Osteocyte (in vitro differentiated cells): ENCODE measurements at regions not wholly inside any gene's neighbourhood (a gene's known extent, or its start where the extent isn't known, plus 50 kb on each side); places are given as distances from the start of the nearest gene placed in this dataset.

Experiments used
- DNase-seq: peaks from one replicate; pipeline ENCODE4 v3.0.0; 2021; ENCODE audit warnings: mixed read lengths; ENCODE audit not compliant: unreplicated experiment; ENCODE audit errors: extremely low spot score
- H3K27ac Mint-ChIP-seq: one replicate; pipeline ENCODE4 v1.8.0; 2021; ENCODE audit warnings: mild to moderate bottlenecking, mixed read lengths; ENCODE audit not compliant: unreplicated experiment
- H3K27me3 Mint-ChIP-seq: one replicate; pipeline ENCODE4 v1.8.0; 2021; ENCODE audit warnings: mixed read lengths; ENCODE audit not compliant: unreplicated experiment
- H3K36me3 Mint-ChIP-seq: one replicate; pipeline ENCODE4 v1.8.0; 2021; ENCODE audit warnings: mixed read lengths; ENCODE audit not compliant: unreplicated experiment
- H3K4me1 Mint-ChIP-seq: one replicate; pipeline ENCODE4 v1.8.0; 2021; ENCODE audit warnings: mixed read lengths; ENCODE audit not compliant: unreplicated experiment
- H3K4me3 Mint-ChIP-seq: one replicate; pipeline ENCODE4 v1.8.0; 2021; ENCODE audit warnings: mild to moderate bottlenecking, moderate library complexity, mixed read lengths; ENCODE audit not compliant: unreplicated experiment
- H3K9me3 Mint-ChIP-seq: one replicate; pipeline ENCODE4 v1.8.0; 2021; ENCODE audit warnings: mixed read lengths; ENCODE audit not compliant: unreplicated experiment
- TF ChIP-seq, protein P1 (sequence below): fragments of 200-600 bp; sonication (generic); IDR thresholded peaks from 2 replicates; pipeline ENCODE4 v1.5.0; 2021; ENCODE audit warnings: antibody characterized with exemption, mild to moderate bottlenecking, moderate library complexity

DNA sequence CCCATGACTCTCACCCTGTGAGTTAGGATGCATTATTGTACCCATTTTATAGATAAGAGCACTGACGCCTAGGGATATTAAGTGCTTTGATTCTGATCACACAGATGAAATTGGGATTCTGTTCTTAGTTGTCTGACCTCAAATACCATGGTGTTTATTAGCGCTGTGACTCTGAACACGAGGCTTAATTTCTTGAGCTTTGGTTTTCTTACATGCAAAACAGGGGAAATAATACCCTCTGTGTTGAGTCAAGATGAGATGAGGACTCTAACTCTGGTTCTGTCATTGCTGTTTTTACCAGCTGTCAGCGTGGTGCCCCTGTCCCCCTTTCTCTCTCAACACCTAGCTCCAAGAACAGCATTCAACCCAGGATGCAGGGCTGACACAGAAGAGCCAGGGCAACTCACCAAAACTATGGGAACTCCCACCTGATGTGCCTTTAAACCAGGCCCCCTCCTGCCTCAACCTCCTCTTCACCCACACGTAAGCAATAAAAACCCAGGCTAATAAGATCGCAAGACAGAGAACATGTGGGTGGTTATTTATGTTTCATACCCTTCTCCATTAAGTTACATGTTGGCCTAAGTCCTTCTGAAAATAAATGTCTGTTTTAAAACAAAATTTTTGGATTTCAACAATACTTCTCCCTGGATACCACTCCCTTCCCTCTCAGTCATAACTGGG is 100.1 kb upstream of the SPATA12 start:
- no peak overlapping the region for H3K4me3 Mint-ChIP-seq
- no peak overlapping the region for H3K27ac Mint-ChIP-seq
- no peaks in the 10 kb centered on the region for H3K4me1 Mint-ChIP-seq
- TF ChIP-seq, protein P1, sequence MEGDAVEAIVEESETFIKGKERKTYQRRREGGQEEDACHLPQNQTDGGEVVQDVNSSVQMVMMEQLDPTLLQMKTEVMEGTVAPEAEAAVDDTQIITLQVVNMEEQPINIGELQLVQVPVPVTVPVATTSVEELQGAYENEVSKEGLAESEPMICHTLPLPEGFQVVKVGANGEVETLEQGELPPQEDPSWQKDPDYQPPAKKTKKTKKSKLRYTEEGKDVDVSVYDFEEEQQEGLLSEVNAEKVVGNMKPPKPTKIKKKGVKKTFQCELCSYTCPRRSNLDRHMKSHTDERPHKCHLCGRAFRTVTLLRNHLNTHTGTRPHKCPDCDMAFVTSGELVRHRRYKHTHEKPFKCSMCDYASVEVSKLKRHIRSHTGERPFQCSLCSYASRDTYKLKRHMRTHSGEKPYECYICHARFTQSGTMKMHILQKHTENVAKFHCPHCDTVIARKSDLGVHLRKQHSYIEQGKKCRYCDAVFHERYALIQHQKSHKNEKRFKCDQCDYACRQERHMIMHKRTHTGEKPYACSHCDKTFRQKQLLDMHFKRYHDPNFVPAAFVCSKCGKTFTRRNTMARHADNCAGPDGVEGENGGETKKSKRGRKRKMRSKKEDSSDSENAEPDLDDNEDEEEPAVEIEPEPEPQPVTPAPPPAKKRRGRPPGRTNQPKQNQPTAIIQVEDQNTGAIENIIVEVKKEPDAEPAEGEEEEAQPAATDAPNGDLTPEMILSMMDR, result no peak
- DNase-seq, result no peak
- peaks cover 2% of the 10 kb centered on the region for H3K27me3 Mint-ChIP-seq
- H3K9me3 Mint-ChIP-seq, result peaks cover 3% of the 10 kb centered on the region
- H3K36me3 Mint-ChIP-seq, result no peaks in the 10 kb centered on the region

- TF ChIP-seq, protein P1, result no peak
- Mint-ChIP-seq H3K9me3 (no peaks in the 10 kb centered on the region), H3K4me1 (no peaks in the 10 kb centered on the region), H3K27ac (no peak overlapping the region), H3K36me3 (no peaks in the 10 kb centered on the region), H3K4me3 (no peak overlapping the region), H3K27me3 (peaks cover 2% of the 10 kb centered on the region)
- no peak for DNase-seq
Measured at GRCh38 chr3:56958879-56959278, 101.6 kb upstream of the SPATA12 start.

DNA sequence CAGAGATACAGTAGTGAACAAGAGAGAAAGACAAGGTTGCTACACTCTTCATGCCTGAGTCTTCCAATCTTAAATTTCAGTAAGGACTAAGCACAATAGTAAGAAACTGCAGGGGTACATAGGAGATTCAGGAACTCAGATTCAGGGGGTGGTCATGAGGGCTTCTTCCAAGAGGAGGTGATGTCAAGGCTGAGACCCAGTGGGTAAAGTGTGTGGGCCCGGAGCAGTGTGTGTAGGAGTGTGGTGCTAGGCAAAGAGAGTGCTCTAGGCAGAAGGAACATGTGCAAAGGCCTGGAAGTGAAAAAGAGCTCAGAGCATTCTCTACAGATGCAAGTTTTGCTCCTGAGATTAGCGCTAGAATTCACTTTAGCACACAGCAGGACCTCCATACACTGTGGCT is 102.9 kb upstream of the SPATA12 start:
- Mint-ChIP-seq H3K27me3 (peaks cover 8% of the 10 kb centered on the region), H3K4me3 (no peak overlapping the region), H3K36me3 (no peaks in the 10 kb centered on the region), H3K9me3 (no peaks in the 10 kb centered on the region), H3K4me1 (no peaks in the 10 kb centered on the region), H3K27ac (no peak overlapping the region)
- TF ChIP-seq, protein P1, result no peak
- no peak for DNase-seq

GRCh38 chr3:56956906-56957305 is 103.6 kb upstream of the SPATA12 start:
- TF ChIP-seq, protein P1, result no peak
- H3K36me3 Mint-ChIP-seq, result no peaks in the 10 kb centered on the region
- H3K4me3 Mint-ChIP-seq, result no peak overlapping the region
- H3K27ac Mint-ChIP-seq, result no peak overlapping the region
- no peak for DNase-seq
- peaks cover 8% of the 10 kb centered on the region for H3K27me3 Mint-ChIP-seq
- no peaks in the 10 kb centered on the region for H3K4me1 Mint-ChIP-seq
- no peaks in the 10 kb centered on the region for H3K9me3 Mint-ChIP-seq

GRCh38 chr3:56955492-56956111 is 104.9 kb upstream of the SPATA12 start:
- no peak for DNase-seq
- no peak overlapping the region for H3K4me3 Mint-ChIP-seq
- H3K36me3 Mint-ChIP-seq, result no peaks in the 10 kb centered on the region
- TF ChIP-seq, protein P1, result no peak
- peaks cover 8% of the 10 kb centered on the region for H3K27me3 Mint-ChIP-seq
- H3K27ac Mint-ChIP-seq, result no peak overlapping the region
- H3K9me3 Mint-ChIP-seq, result no peaks in the 10 kb centered on the region
- no peaks in the 10 kb centered on the region for H3K4me1 Mint-ChIP-seq
